NCI-H446 treated with DMSO at 0.1 percent for 48 hours (cell line): ENCODE measurements at regions not wholly inside any gene's neighbourhood (a gene's known extent, or its start where the extent isn't known, plus 50 kb on each side); places are given as distances from the start of the nearest gene placed in this dataset.

ENCODE experiments used
- DNase-seq: peaks from one replicate; lab custom pipeline; 2025; lab: John Stamatoyannopoulos, UW

DNA sequence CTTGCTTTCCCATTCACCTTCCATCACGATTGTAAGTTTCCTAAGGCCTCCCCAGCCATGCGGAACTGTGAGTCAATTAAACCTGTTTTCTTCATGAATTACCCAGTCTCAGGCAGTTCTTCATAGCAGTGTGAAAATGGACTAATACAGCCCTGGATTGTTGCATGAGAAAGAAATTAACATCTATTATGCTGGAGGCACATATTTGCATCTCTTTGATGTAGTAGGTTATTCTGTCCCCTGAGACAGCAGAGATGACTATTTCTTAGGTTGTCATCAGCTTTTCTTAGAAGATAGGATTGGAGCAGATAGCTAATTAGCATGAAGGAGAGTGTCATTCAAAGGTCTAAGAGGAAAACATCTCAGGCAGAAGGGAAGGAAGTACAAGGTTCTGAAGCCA is 166.2 kb downstream of the OMA1 start:
- no peak for DNase-seq

DNA sequence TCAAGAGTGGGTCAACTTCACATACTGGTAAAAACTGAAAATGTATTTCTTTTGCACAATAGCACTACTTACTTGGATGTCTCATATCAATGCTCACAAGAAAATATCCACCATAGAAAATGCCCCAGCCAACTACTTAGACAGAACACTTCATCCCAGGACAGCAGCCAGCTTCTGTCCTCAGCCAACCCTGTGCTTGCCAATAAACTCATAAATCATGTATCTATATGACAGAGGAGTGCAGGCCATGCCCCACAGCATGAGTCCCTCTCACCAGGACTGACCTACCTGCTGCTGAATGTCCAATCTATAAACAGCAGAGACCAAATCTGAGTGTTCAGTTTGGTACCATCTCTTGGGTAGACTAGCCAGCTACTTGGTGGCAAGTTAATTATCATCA is 179.3 kb downstream of the OMA1 start:
- peak; percentile 35 for DNase-seq

DNA sequence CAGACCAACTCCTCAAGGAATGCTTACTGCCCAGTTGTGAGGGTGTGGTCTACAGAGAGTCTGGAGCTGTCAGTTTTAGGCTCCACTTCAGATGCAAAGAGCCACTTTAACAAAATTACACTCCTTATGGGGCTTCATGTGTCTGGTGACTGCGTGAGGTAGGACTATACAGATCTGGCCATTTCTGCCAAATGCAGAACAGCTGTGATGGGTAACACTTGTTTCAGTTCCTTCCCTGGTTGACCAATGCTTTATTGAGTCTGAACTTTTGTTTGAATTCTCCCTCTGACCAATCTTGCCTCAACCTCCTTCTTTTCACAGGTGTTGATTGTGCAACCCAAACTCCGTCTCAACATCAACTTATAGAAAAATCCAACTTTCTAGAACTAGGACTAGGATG is 181.2 kb downstream of the OMA1 start:
- no peak for DNase-seq

DNA sequence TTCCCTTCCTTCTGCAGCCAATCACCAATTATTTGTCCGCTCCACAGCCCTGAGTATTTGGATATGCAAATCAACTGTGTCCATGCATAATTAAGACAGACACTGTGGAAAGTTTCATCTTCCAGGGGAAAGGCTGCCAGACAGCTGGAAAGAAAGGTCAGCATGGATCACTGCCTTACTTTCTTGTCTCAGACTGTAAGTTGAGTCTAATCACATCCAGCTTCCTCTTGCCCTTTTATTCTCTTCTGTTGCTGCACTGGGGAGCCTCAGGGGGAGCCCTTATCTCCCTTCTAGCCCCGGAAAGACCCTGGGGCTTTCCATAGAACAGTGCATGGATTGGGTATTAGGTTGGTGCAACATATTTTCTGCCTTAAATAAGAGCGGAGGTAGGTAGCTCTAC is 182.9 kb downstream of the OMA1 start:
- no peak for DNase-seq

DNA sequence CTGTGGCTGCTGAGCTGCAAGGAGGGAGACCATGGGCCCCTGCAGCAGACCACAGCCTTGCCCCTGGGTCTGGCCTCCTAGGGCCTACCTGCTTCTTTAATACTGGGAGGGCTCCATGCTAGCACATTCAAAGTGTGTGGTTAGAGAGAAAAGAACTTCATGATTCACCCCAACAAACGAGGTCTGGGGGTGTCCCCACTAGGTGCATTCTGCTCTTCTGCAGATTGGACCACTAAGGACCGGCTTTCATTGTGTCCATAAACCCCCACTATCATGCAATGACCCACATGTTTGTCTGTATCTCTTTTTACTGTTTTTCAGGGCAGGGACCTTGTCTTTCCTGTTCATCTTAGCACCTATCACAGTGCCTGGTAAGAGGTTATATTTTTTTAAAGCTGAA is 185.4 kb downstream of the OMA1 start:
- no peak for DNase-seq

DNA sequence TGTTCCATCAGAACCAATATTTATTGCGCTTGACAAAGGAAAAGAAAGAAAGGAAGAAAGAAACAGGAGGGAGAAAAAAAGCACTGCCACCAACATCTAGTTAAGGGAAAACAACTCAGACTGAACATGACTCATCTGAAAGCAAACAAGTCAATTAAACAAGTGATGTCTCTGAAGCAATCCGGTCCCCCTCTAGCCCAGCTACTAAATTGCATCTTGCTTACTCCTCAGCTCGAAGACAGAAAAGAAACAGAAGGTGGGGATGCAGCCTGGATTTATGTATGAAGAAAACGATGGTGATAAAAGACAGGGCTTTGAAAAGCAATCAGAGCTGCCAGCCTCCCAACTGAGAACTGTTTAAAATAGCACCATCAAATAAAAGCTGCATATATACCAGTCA is 188.2 kb downstream of the OMA1 start:
- DNase-seq, result peak; percentile 44

DNA sequence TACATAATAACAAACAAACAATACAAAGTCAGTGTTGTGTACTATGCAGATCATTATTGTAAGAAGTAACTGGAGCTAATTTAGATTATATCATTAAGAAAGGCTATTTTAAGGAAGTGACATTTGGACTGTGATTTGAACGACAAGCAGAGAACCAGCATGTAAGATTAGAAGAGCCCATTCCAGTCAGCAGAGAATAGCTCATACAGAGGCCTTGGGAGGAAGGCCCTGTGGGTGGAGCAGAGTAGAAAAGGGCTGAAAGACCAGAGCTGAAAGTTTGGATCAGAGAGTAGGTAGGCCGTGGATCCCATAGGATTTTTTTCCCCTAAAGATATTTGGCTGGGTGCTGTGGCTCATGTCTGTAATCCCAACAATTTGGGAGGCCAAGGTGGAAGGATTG is 190.1 kb downstream of the OMA1 start:
- no peak for DNase-seq

DNA sequence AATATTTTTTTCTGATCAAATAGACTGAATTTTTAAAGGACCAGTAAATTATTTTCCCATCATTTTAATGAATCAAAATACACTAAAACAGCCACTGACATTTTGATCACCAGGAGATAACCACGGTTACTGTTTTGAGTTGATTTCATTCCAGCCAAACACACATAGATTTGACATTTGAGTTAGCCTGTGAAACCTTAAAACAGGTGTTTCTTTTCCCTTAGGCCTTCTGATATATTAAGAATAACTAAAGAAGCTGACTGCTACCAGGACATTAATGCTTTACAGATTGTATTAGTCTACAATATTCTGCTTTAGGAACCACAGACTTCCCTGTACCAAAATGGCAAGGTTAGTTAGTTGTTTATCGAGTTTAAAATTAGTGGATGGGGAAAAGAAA is 193.4 kb downstream of the OMA1 start:
- DNase-seq, result no peak

DNA sequence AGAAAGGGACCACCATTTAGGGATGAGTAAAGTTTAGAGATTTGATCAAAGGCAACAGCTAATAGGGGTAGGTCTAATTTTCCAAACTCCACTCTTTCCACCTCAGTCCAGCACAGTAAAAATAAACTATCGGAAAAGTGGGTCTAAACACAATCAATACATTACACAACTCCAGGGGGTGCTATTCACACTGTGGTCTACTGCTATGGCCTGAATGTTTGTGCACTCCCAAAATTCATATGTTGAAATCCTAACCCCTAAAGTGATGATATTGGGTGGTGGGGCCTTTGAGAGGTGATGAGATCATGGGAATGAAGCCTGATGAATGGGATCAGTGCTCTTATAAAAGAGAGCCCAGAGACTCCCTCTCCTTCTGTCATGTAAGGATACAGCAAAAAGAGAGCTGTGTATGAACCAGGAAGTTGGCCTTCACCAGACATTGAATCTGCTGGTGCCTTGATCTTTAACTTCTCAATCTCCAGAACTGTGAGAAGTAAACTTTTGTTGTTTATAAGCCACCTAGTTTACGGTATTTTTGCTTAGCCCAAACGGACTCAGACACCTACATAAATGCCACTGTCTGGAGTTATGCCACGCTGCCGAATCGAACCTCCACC is 193.9 kb downstream of the OMA1 start:
- DNase-seq, result no peak

DNA sequence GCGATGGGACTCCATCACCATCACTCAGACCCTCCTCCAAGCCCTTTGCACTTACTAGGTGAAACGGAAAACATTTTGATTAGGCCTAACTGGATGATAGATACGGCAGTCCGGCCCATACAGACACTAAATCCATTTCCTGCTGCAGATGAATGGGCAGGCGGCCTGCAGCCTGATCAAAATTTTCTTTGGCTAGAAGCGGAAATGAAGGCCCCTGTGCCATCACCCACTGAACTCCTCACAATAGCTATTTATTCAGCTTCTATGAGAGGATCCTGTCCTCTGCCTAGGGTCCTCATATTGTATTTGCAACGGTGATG is 200.5 kb downstream of the OMA1 start:
- DNase-seq, result no peak

DNA sequence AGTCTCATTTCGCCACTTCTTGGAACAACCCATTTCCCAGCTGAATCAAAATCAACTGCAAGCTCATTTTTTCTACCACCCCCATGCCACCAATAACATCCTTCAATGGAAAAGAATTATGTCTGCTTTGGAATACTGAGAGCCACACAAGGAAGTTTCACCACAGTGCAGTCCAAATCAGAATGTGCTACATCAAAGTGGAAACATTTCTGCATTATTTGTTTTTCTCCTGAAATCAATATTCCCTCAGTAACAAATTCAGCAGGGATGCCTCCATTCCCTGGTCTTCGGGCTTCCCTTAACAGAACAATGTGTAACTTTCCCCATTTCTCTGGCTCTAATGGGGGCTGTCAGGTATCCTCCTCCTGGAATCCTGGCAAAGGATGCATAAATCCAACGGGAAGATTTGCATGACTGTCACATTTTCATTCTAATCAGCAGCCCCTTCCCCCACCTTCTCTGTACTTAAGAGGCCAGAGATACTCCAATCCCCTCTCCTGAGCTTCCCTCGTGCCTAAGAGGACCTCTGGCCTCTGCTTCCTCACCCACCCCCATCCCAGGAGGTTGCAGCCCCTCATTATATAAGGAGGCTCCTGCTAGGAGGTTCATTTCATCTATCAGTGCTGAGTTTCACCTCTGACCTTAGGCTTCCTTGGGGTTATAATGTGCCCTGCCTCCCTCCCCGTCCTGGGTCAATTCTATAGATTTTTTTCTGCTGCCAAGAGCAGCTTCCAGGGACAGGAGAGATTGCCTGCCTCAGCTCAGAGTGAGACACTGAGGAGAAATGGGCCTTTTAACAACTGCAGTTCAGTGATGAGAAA is 201.1 kb downstream of the OMA1 start:
- no peak for DNase-seq

DNA sequence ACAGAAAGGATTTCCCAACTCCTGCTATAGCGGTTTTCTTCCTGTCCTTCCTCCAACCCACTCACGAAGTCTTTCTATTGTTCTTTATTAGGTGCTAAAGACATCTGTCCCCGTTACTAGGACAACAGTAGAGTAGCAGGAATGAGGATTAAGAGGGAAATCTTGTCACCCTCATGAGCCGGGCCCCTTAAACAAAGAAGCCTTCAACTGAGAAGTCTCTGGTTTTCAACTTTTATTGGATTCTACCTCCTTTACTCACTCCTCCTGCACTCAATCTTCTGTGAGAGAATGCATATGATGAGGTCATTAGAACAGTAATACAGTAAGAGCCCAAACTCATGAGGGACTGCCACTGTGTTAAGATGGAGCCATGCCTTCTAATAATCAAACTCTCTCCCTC is 206.3 kb downstream of the OMA1 start:
- DNase-seq, result no peak

DNA sequence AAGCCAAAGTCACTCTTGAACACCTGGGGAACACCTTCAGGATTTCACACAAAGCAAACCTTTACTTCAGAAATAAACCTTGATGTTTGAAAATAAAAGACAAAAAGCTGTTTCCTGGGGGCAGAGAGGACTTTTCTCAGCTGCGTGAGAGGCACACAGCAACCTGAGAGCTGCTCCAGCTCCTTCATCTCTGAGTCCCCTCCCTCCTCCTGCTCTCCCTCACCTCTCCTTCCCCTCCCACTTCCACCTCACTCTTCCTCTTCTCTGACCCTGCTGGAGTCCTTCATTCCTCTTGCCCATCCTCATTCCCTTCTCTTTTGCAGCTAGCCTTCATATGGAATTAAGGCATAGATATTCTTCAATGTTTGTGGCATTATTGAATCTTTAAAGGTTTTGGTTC is 208.4 kb downstream of the OMA1 start:
- DNase-seq, result no peak

DNA sequence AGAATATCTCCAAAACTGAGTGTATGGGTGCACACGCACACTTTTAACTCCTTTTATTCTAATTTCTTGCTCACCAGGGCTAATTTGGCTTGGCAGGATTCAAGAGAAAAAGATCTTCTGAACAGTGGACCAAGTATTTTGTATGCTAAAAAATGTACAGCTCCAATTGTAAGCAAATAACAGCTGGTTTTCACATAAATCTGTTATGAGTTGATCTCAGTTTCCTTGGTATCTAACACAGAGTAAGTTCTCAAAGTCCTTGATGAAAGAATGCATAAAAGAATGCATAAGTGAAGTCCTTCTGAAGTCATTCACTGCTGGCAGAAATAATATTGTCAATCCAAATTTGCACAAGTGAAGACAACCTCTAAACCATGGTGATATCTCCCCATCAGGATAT is 213.0 kb downstream of the OMA1 start:
- DNase-seq, result no peak

DNA sequence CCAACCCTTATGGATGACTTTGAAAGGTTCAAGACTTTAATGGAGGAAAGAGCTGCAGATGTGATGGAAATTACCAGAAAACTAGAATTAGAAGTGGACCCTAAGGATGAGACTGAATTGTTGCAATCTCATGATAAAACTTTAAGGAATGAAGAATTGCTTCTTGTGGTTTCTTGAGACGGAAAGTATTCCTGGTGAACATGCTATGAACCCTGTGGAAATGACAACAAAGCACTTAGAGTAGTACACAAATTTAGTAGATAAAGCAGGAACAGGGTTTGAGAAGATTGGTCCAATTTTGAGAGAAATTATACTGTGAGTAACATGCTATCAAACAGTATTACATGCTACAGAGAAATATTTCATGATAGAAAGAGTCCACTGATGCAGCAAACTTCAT is 215.4 kb downstream of the OMA1 start:
- DNase-seq, result no peak

DNA sequence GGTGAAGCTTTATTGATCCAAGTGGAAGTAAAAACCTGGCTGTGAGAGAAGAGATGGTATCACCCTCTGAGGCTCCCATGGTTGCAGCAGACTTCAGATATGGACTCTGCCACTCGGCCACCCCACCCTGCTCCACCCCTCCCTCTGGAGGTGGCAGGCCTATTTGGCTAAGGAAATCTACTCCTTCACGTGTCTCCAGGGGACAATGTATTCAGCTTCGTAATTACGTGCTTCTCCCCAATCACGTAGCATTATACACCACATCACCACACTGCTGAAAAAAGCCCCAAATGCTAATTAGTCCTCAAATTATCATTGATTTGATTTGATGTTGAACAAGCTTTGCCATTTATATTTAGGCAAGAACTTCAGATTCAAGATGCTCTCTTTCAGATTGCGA is 220.7 kb downstream of the OMA1 start:
- no peak for DNase-seq

DNA sequence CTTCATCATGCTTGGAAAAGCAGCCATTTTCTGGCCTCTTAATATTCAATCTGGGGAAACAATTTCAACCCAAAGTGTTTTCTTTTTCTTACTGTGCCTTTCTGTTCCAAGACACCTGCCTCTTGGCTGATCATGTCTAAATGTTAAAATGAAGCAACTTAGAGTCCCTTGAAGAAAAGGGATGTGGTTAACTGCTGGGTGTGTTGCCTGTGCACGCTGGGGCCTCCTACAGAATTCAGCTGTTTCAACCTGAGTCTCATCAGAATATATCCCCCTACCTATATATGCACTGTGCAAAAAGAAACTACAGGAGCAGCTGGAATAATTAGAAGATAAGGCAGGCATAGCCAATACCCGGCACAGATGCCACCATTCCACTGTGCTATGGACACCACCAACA is 222.0 kb downstream of the OMA1 start:
- DNase-seq, result no peak

DNA sequence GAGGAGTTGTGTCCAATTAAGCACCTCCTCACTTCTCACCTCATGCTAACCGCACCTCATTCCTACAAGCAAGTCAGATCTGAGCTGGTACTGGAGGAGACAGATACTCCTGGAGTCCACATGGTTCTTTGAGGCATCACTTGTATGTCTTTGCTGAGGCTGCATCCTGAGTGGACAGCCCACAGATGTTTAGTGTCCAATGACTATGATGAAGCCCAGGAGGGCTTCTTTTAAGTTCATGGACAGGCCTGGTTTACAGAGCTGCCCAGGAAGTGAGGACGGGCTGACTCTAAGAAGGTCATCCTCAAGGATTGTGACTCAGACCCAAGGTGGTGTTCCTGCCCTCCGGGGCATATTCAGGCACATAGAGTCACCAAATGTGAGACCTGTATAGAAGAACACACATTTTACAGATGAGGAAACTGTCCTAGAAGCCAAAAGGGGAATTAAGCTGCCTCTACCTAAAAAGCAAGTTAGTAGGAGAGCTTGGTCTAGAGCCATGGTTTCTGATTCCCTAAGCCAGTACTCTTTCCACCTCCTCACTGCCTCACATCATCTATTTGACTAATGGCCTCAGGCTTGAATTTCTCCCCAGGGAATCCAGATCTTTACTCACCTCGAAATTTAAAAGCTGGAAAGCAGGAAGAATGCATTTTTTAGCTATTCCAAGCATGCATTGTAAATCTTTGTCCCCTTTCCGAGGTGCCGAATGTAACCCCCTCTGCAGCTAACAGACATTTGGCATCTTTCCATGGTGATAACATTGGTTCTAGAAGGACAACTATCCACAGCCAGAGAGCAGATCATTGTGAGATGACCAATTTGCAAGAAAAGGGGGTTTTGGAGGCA is 228.1 kb downstream of the OMA1 start:
- DNase-seq, result no peak

DNA sequence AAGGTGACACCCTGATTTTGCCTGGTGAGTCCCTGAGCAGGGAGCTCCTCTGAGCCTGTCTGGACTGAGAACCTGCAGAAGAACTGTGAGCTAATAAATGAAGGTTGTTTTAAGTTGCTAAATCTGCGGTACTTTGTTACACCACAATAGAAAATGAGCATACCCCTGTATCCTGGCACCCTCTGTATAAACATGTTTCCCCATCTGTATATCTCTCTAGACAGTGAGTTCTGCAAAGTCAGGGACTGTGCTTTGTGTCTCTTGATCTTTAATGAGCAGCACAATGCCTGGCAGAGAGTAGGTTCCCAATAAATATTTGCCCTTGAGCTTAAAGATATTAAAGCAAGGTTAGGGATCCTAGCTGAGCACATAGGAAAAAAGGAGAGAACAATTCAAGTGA is 228.8 kb downstream of the OMA1 start:
- DNase-seq, result no peak

DNA sequence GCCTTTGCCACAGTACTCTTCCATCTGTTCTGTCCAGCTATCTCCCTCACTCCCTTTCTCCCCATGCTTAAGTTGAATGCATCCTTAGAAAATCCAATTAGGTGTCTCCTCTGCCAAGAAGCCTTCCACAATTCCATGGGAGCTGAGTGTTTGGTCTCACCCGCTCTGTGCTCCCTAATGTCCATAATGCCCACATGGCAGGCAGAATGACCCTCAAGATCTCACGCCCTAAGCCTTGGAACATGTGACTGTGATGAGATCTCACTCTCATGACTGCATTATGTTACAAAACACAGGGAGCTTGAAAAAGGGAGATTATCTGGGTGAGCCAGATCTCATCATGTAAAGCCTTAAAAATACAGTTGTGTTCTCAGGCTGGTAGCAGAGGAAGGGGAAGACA is 229.4 kb downstream of the OMA1 start:
- no peak for DNase-seq

DNA sequence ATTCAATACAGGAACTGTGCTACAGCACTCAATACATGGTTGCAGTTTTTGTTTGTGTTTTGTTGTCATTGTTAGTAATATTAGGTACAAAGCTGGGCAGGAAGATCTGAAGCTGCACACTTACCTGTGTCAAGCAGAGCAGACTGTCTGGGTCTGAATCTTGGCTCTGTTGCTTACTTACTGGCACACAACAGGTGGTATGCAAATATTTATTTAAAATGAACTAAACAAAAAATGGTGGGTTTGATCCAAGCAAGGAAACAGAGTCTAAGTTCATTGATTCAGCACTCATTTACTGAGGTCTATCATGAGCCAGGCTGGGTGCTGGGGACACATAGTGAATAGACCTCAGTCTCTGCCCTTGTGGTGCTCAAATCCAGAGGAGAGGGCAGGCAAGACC is 230.4 kb downstream of the OMA1 start:
- no peak for DNase-seq

DNA sequence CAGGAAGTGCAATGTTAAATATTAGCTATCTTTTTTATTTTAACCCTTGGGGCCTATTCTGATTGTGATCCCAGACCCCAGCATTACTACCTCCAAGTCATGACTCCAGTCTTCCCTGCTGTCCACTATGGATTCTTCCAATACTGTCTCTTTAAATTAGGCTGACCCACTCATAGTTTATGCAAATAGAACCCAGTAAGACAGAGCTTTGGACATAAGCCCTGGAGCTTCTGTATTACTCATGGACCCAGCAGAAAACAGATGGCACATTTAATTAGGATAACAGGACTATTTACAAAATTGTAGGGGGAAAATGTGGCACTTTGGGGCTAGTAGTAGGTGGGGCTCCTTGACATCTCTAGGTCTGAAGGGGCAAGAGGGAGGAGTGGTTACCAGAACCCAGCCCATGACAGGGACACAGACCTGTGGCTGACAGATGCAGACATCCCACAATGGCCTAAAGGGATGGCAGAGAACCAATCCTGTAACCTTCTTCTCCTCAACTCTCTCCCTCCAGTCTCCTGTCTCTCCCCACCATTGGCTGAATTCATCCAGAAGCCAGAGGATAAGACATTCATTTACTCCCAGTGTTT is 233.5 kb downstream of the OMA1 start:
- peak; percentile 25 for DNase-seq

DNA sequence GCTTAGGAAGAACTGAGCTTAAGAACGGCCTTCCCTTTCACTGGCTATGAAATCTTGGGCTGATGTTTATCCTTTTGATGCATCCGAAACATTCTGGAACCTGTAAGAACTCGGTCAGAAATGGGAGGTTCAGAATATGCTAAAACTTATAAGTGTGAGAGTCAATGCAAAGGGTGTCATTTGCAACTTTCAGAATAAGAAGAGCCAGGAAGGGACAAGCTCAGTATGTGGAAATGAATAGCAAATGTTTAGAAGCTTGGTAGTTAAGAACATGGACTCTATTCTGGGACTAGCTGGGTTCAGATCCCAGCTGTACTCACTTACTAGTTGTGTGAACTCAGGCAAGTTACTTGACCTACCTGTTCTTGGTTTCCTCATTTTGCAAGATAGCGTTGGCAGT is 234.1 kb downstream of the OMA1 start:
- no peak for DNase-seq
